Trophoblast cell (in vitro differentiated cells and primary cell): ENCODE measurements at regions not wholly inside any gene's neighbourhood (a gene's known extent, or its start where the extent isn't known, plus 50 kb on each side); places are given as distances from the start of the nearest gene placed in this dataset.
A peak's percentile ranks its signal among the peaks of the same experiment; 100 is the strongest.

Source experiments
- DNase-seq, 2 donors: peaks; one replicate each; pipeline ENCODE4 v3.0.0-alpha.2; 2016
- H2AFZ ChIP-seq: 2 replicates; pipeline ENCODE4 v1.6.1; 2013; ENCODE audit warnings: low read length, moderate library complexity, mild to moderate bottlenecking; ENCODE audit not compliant: insufficient read depth, poor library complexity
- H2AK5ac ChIP-seq: 2 replicates; pipeline ENCODE4 v1.6.1; 2013; ENCODE audit warnings: mild to moderate bottlenecking, low read length
- H2BK120ac ChIP-seq: 2 replicates; pipeline ENCODE4 v1.6.1; 2013; ENCODE audit warnings: low read length, mild to moderate bottlenecking, moderate library complexity; ENCODE audit not compliant: insufficient read depth, poor library complexity
- H2BK12ac ChIP-seq: 2 replicates; pipeline ENCODE4 v1.6.1; 2013; ENCODE audit warnings: mild to moderate bottlenecking, low read length, moderate library complexity
- H2BK5ac ChIP-seq: 2 replicates; pipeline ENCODE4 v1.6.1; 2013; ENCODE audit warnings: low read length, low read depth, moderate library complexity, mild to moderate bottlenecking; ENCODE audit not compliant: poor library complexity
- H3K14ac ChIP-seq: 2 replicates; pipeline ENCODE4 v1.6.1; 2013; ENCODE audit warnings: mild to moderate bottlenecking, low read length
- H3K18ac ChIP-seq: 2 replicates; pipeline ENCODE4 v1.6.1; 2013; ENCODE audit warnings: mild to moderate bottlenecking, low read length
- H3K23ac ChIP-seq: 2 replicates; pipeline ENCODE4 v1.6.1; 2013; ENCODE audit warnings: low read length
- H3K27ac ChIP-seq: 2 replicates; pipeline ENCODE4 v1.5.1; 2013; ENCODE audit warnings: low read depth, mild to moderate bottlenecking, inconsistent platforms, low read length, moderate library complexity
- H3K27me3 ChIP-seq: 2 replicates; pipeline ENCODE4 v1.6.1; 2013; ENCODE audit warnings: inconsistent platforms, mild to moderate bottlenecking, low read length, moderate library complexity; ENCODE audit not compliant: insufficient read depth
- H3K36me3 ChIP-seq, 2 experiments: 1 replicate in 1 of 2; 2 replicates in 1 of 2; pipeline ENCODE4 v1.6.1; 2013; ENCODE audit warnings: low read length in 2 of 2, mild to moderate bottlenecking in 2 of 2, moderate library complexity in 1 of 2; ENCODE audit not compliant: insufficient read depth in 2 of 2, control insufficient read depth in 1 of 2
- H3K4ac ChIP-seq: 2 replicates; pipeline ENCODE4 v1.6.1; 2013; ENCODE audit warnings: low read depth, mild to moderate bottlenecking, low read length, moderate library complexity
- H3K4me1 ChIP-seq, 2 experiments: 1 replicate in 1 of 2; 2 replicates in 1 of 2; pipeline ENCODE4 v1.6.1; 2013; ENCODE audit warnings: low read length in 2 of 2, mild to moderate bottlenecking in 2 of 2, moderate library complexity in 1 of 2; ENCODE audit not compliant: insufficient read depth in 2 of 2, control insufficient read depth in 1 of 2
- H3K4me2 ChIP-seq: 2 replicates; pipeline ENCODE4 v1.6.1; 2013; ENCODE audit warnings: inconsistent platforms, mild to moderate bottlenecking, low read length, moderate library complexity
- H3K4me3 ChIP-seq: 2 replicates; pipeline ENCODE4 v1.5.1; 2013; ENCODE audit warnings: mild to moderate bottlenecking, low read depth, low read length, inconsistent platforms
- H3K79me1 ChIP-seq: one replicate; pipeline ENCODE4 v1.6.1; 2013; ENCODE audit warnings: low read length
- H3K79me2 ChIP-seq: 2 replicates; pipeline ENCODE4 v1.6.1; 2013; ENCODE audit warnings: low read length, mild to moderate bottlenecking; ENCODE audit not compliant: control insufficient read depth, insufficient read depth, poor library complexity
- H3K9ac ChIP-seq: 2 replicates; pipeline ENCODE4 v1.6.1; 2013; ENCODE audit warnings: mild to moderate bottlenecking, low read length
- H3K9me3 ChIP-seq: 2 replicates; pipeline ENCODE4 v1.6.1; 2013; ENCODE audit warnings: low read depth, mild to moderate bottlenecking, control low read depth, inconsistent platforms, low read length; ENCODE audit not compliant: insufficient read depth
- H4K12ac ChIP-seq: 2 replicates; pipeline ENCODE4 v1.6.1; 2013; ENCODE audit warnings: low read depth, mild to moderate bottlenecking, low read length, moderate library complexity
- H4K8ac ChIP-seq: 2 replicates; pipeline ENCODE4 v1.6.1; 2013; ENCODE audit warnings: low read depth, mild to moderate bottlenecking, low read length, moderate library complexity
- H4K91ac ChIP-seq: one replicate; pipeline ENCODE4 v1.6.1; 2013; ENCODE audit warnings: low read depth, mild to moderate bottlenecking, low read length, moderate library complexity
- WGBS: extraction: QIAGEN DNeasy Blood & Tissue Kit; methylation state at CpG from one replicate; pipeline ENCODE4 v1.1.7; 2013; ENCODE audit warnings: missing lambda C conversion rate; ENCODE audit not compliant: insufficient read length, insufficient coverage; ENCODE audit errors: extremely low coverage; 5-methylcytosine and 5-hydroxymethylcytosine counted together

GRCh38 chr4:124343661-124344171 is 368.8 kb downstream of the ANKRD50 start:
- Histone ChIP-seq H3K23ac (no peak overlapping the region), H3K18ac (no peak overlapping the region), H3K9me3 (no peaks in the 10 kb centered on the region), H3K9ac (no peak overlapping the region), H3K79me1 (no peaks in the 10 kb centered on the region), H3K27me3 (no peaks in the 10 kb centered on the region), H3K4me1 (no peaks in the 10 kb centered on the region), H3K4me2 (no peak overlapping the region), H2BK5ac (no peak overlapping the region), H3K14ac (no peak overlapping the region), H2BK120ac (no peak overlapping the region), H2AK5ac (no peak overlapping the region), H3K27ac (no peak overlapping the region), H2BK12ac (no peak overlapping the region), H3K4me3 (no peak overlapping the region), H4K12ac (no peak overlapping the region), H3K79me2 (no peaks in the 10 kb centered on the region), H3K4ac (no peak overlapping the region), H4K91ac (no peak overlapping the region), H4K8ac (no peak overlapping the region), H2AFZ (no peak overlapping the region), H3K36me3 (no peaks in the 10 kb centered on the region)
- WGBS: no CpG with 5 or more reads among the region's 3 CpGs
- no peak for DNase-seq

- H2AK5ac ChIP-seq: no peak overlapping the region
- no peak overlapping the region for H3K23ac ChIP-seq
- H3K18ac ChIP-seq: no peak overlapping the region
- H2AFZ ChIP-seq: no peak overlapping the region
- no peaks in the 10 kb centered on the region for H3K9me3 ChIP-seq
- H2BK120ac ChIP-seq: no peak overlapping the region
- WGBS: no CpG with 5 or more reads among the region's 3 CpGs
- H4K8ac ChIP-seq: no peak overlapping the region
- H4K91ac ChIP-seq: no peak overlapping the region
- H2BK5ac ChIP-seq: no peak overlapping the region
- no peak overlapping the region for H2BK12ac ChIP-seq
- no peak for DNase-seq
- H3K4me3 ChIP-seq: no peak overlapping the region
- H3K27ac ChIP-seq: no peak overlapping the region
- H3K36me3 ChIP-seq: no peaks in the 10 kb centered on the region
- no peaks in the 10 kb centered on the region for H3K79me2 ChIP-seq
- no peak overlapping the region for H3K4me2 ChIP-seq
- H3K4ac ChIP-seq: no peak overlapping the region
- H3K14ac ChIP-seq: no peak overlapping the region
- H4K12ac ChIP-seq: no peak overlapping the region
- no peak overlapping the region for H3K9ac ChIP-seq
- no peaks in the 10 kb centered on the region for H3K27me3 ChIP-seq
- no peaks in the 10 kb centered on the region for H3K79me1 ChIP-seq
- H3K4me1 ChIP-seq: no peaks in the 10 kb centered on the region
Measured at GRCh38 chr4:124372916-124373315, 339.6 kb downstream of the ANKRD50 start.

GRCh38 chr4:124386163-124386562 is 326.4 kb downstream of the ANKRD50 start:
- H3K18ac ChIP-seq: no peak overlapping the region
- H3K36me3 ChIP-seq: no peaks in the 10 kb centered on the region
- no peaks in the 10 kb centered on the region for H3K4me1 ChIP-seq
- no peak overlapping the region for H2AFZ ChIP-seq
- no CpG with 5 or more reads among the region's 4 CpGs for WGBS
- no peak overlapping the region for H3K9ac ChIP-seq
- no peak overlapping the region for H4K12ac ChIP-seq
- no peaks in the 10 kb centered on the region for H3K79me1 ChIP-seq
- H2BK120ac ChIP-seq: no peak overlapping the region
- DNase-seq: peak in 1 of 2 donors; percentile 60
- H3K23ac ChIP-seq: no peak overlapping the region
- no peak overlapping the region for H4K8ac ChIP-seq
- no peak overlapping the region for H4K91ac ChIP-seq
- no peaks in the 10 kb centered on the region for H3K27me3 ChIP-seq
- no peak overlapping the region for H2BK5ac ChIP-seq
- H3K4me3 ChIP-seq: no peak overlapping the region
- H3K27ac ChIP-seq: no peak overlapping the region
- no peak overlapping the region for H3K14ac ChIP-seq
- H3K4me2 ChIP-seq: no peak overlapping the region
- no peak overlapping the region for H2BK12ac ChIP-seq
- no peaks in the 10 kb centered on the region for H3K79me2 ChIP-seq
- H2AK5ac ChIP-seq: no peak overlapping the region
- H3K9me3 ChIP-seq: no peaks in the 10 kb centered on the region
- H3K4ac ChIP-seq: no peak overlapping the region

- H3K14ac ChIP-seq: no peak overlapping the region
- no peaks in the 10 kb centered on the region for H3K9me3 ChIP-seq
- peak in 1 of 2 donors; percentile 25 for DNase-seq
- H3K9ac ChIP-seq: no peak overlapping the region
- H2BK120ac ChIP-seq: no peak overlapping the region
- no peak overlapping the region for H2BK5ac ChIP-seq
- H3K4me3 ChIP-seq: no peak overlapping the region
- no peak overlapping the region for H4K91ac ChIP-seq
- H3K79me1 ChIP-seq: no peaks in the 10 kb centered on the region
- no peak overlapping the region for H4K8ac ChIP-seq
- no peak overlapping the region for H3K23ac ChIP-seq
- H4K12ac ChIP-seq: no peak overlapping the region
- no peak overlapping the region for H3K4ac ChIP-seq
- WGBS: no CpG with 5 or more reads among the region's 6 CpGs
- H2BK12ac ChIP-seq: no peak overlapping the region
- H3K4me2 ChIP-seq: no peak overlapping the region
- H2AK5ac ChIP-seq: no peak overlapping the region
- H3K36me3 ChIP-seq: no peaks in the 10 kb centered on the region
- H3K4me1 ChIP-seq: no peaks in the 10 kb centered on the region
- no peak overlapping the region for H2AFZ ChIP-seq
- H3K18ac ChIP-seq: no peak overlapping the region
- no peaks in the 10 kb centered on the region for H3K27me3 ChIP-seq
- H3K79me2 ChIP-seq: no peaks in the 10 kb centered on the region
- no peak overlapping the region for H3K27ac ChIP-seq
Measured at GRCh38 chr4:124386648-124387047, 325.9 kb downstream of the ANKRD50 start.
